ENCODE measurements at regions not wholly inside any gene's neighbourhood (a gene's known extent, or its start where the extent isn't known, plus 50 kb on each side); places are given as distances from the start of the nearest gene placed in this dataset.
"Not testable (repeated sequence)": the region's sequence is repeated elsewhere in the genome, so short reads cannot be mapped to it uniquely, and the experiment has no call there.

DNA sequence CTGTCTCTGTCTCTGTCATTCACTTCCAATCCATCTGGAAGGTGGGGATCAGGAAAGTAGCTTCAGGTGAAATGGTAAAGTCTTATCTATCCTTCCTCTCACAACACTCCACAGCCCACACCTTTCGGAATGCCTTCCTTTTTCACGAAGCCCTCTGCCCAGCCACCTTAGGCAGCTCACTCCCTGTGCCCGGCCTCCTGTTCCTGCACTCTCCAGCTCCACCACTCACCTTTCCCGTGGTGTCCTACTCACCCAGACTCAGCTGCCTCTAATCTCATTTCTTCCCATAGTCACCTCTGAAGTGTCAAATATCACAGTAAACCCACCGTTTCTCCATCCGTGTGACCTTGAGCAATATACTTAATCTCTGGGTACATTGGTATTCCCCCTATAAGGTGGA lies 100.9 kb upstream of the C7orf33 start:
- Mint-ChIP-seq H3K9me3 (peaks cover 0 to 10% (median 7%) of the 10 kb centered on the region in 7 donors), H3K4me1 (peaks cover 0 to 8% (median 4%) of the 10 kb centered on the region in 3 donors), H3K36me3 (no peaks in the 10 kb centered on the region), H3K27ac (peak overlapping the region in 2 of 6 donors; percentile 16 to 51), H3K4me3 (no peak overlapping the region), H3K27me3 (peaks cover 23 to 34% (median 30%) of the 10 kb centered on the region in 3 donors)
- no peak for ATAC-seq (ENCODE audit: low read depth in 2 of 2)
- DNase-seq: no peak

DNA sequence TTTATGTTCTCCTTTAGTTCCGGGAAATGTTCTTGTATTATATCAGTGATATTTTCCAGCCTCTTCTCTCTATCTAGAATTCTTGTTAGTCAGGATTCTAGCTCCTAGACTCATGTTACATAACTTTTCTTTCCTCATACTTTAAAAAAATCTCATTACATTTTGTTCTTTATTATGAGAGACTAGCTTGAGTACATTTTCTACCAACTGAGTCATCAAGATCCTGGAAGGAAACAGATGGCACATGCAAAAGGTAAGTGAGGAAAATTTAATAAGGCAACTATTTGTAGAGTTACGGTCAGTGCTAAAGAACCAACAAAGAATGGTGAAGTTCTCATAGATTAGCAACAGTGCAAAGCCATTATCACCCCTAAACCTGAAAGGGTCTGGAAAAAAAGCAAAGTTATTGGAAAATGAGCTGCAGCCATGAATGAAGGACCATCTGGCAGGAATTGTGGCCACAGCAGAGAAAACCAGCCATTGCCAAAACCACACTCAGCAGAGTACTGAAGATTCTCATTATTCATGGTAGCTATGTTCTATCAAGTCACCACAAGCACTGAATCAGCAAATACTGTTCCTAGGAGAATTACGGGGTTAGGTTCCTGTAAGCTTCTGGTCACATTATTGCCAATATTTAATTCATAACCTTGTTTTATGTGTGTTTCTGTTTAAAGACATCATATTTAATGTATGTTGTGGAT lies 98.3 kb upstream of the C7orf33 start:
- ATAC-seq (ENCODE audit: low read depth in 2 of 2): no peak
- Mint-ChIP-seq H3K9me3 (peaks cover 0 to 10% (median 7%) of the 10 kb centered on the region in 7 donors), H3K4me1 (peaks cover 0 to 7% (median 4%) of the 10 kb centered on the region in 3 donors), H3K27ac (no peak overlapping the region), H3K36me3 (no peaks in the 10 kb centered on the region), H3K4me3 (no peak overlapping the region), H3K27me3 (peaks cover 23 to 41% (median 38%) of the 10 kb centered on the region in 3 donors)
- DNase-seq: no peak

DNA sequence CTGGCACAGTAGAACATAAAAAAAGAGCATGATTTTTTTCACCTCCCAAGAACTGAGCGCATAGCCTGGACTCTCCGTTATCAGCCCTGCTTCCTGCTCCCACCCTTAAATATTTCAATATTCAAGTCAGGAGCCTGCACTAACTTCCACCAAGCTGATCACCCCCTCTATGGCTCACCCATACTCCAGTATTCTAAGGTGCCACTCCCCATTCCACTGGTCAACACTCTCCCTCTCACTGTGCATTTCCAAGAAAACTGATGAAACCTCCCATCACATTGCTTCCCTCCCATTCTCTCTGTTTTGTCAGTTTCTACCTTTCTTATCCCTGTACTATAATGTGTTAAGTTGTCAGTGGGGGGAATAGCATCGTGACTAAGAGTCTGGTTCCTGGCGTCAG lies 95.0 kb upstream of the C7orf33 start:
- Mint-ChIP-seq H3K4me1 (peaks cover 0 to 14% (median 4%) of the 10 kb centered on the region in 3 donors), H3K27ac (no peak overlapping the region), H3K4me3 (no peak overlapping the region), H3K36me3 (no peaks in the 10 kb centered on the region), H3K9me3 (peaks cover 0 to 10% (median 7%) of the 10 kb centered on the region in 7 donors), H3K27me3 (peaks cover 34 to 38% (median 36%) of the 10 kb centered on the region in 3 donors)
- ATAC-seq (ENCODE audit: low read depth in 2 of 2) (no peak), DNase-seq (no peak)

DNA sequence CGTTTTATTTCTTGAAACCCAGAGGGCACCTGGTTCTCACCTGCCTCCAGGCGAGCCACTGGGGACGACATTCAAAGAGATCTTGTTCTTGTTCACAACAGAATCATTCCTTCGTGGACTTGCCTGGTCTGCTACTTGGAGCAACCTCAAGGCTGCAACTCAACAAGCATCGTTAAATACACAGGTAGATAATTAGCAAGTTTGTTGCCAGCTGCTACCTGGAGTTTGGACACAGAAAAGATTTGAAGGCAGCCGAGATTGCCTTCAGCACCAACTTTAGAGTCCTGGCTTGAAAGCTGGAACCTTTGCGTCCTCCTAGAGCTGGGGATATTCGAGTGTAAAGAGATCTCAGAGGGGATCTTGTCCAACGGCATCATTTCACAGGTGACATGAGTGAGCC lies 89.6 kb upstream of the C7orf33 start:
- DNase-seq: no peak
- H3K27me3 Mint-ChIP-seq: peaks cover 13 to 19% (median 16%) of the 10 kb centered on the region in 3 donors
- peaks cover 4 to 18% (median 17%) of the 10 kb centered on the region in 3 donors for H3K4me1 Mint-ChIP-seq
- H3K27ac Mint-ChIP-seq: peak overlapping the region in 2 of 6 donors; percentile 51 to 58
- no peaks in the 10 kb centered on the region for H3K36me3 Mint-ChIP-seq
- H3K9me3 Mint-ChIP-seq: no peaks in the 10 kb centered on the region
- H3K4me3 Mint-ChIP-seq: peak overlapping the region in 3 of 8 donors; percentile 8 to 53 (median 42)
- ATAC-seq (ENCODE audit: low read depth in 2 of 2): no peak

DNA sequence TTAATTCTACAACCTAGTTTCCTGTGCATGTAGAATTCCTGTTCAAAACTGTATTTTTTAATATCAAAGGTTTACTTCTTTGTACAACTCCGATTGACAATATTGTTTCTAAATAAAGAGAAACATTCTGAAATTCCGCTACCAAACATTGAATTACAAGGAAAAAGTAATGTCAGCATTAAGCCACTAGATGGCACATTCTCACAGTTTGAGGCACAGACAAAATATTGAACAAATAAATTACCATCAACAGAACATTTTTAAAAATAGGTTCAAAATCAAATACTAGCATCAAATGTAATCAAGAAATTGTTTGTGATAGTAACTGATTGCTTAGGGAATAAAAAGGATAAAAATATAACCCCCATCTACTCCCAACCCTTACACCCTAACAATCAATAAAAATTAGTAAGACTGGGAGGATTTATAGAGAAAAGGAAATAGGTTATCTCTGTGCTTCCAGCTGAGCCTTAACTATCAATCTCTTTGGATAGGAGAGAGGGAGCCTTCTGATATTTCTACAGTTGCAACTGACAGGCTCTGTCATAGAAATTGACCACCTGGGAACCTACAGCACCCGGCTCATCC lies 86.6 kb upstream of the C7orf33 start:
- Mint-ChIP-seq H3K9me3 (no peaks in the 10 kb centered on the region), H3K36me3 (no peaks in the 10 kb centered on the region), H3K4me1 (peaks cover 7 to 25% (median 16%) of the 10 kb centered on the region in 3 donors), H3K27me3 (peaks cover 9 to 18% (median 10%) of the 10 kb centered on the region in 3 donors), H3K27ac (no peak overlapping the region), H3K4me3 (no peak overlapping the region)
- ATAC-seq (ENCODE audit: low read depth in 2 of 2): no peak
- peak; percentile 29 for DNase-seq

DNA sequence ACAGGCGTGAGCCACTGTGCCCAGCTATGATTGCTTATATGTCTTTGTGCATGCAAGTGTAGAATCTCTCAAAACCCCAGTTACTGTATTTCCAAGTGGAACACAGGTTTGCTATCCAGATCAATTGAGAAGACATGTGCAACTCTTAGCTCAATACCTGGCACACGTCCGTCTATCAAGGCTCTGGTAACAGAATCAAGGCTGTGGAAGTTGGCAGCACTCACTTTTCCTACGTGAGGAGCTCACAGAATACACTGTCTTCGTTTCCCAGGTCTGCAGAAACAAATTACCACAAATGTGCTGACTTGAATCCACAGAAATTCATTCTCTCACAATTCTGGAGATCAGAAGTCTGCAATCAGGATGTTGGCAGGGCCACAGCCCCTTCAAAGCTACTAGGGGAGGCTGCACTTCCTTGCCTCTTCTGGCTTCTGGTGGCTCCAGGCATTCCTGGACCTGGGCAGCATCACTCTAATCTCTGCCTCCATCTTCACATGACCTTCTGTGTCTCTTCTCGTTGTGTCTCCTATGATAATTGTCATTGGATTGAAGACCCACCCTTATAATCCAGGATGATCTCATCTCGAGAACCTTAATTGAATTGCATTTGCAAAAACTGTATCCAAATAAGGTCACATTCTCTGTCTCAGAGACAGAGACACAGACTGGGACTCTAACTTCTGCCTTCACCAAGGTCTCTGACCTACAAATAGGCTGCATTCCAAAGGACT lies 84.8 kb upstream of the C7orf33 start:
- no peak overlapping the region for H3K27ac Mint-ChIP-seq
- no peaks in the 10 kb centered on the region for H3K36me3 Mint-ChIP-seq
- no peaks in the 10 kb centered on the region for H3K9me3 Mint-ChIP-seq
- H3K27me3 Mint-ChIP-seq: peaks cover 0 to 10% (median 2%) of the 10 kb centered on the region in 3 donors
- ATAC-seq (ENCODE audit: low read depth in 2 of 2) (no peak), DNase-seq (no peak)
- H3K4me3 Mint-ChIP-seq: no peak overlapping the region
- peaks cover 7 to 25% (median 16%) of the 10 kb centered on the region in 3 donors for H3K4me1 Mint-ChIP-seq

DNA sequence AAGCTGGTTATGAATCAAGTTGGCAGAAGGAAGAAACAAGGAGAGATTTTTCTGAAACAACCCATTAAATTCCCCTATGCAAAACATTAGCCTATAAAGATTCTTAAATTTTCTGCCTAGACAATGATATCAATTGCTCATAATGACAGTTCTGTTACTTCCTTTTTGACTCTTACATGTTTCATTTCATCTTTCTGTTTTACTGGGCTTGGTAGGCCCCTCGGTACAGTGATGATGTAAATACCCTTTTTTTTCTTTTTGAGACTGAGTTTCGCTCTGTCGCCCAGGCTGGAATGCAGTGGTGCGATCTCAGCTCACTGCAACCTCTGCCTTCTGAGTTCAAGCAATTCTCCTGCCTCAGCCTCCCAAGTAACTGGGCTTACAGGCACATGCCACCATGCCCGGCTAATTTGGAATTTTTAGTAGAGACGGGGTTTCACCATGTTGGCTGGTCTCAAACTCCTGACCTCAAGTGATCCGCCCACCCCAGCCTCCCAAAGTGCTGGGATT lies 83.4 kb upstream of the C7orf33 start:
- Mint-ChIP-seq H3K4me3 (peak overlapping the region in 2 of 8 donors; percentile 41 to 69), H3K4me1 (peaks cover 3 to 16% (median 16%) of the 10 kb centered on the region in 3 donors), H3K27ac (peak overlapping the region in 4 of 6 donors; percentile 18 to 89 (median 48))
- peak; percentile 41 for DNase-seq
- not testable (repeated sequence) for H3K36me3 Mint-ChIP-seq, H3K27me3 Mint-ChIP-seq, H3K9me3 Mint-ChIP-seq
- ATAC-seq (ENCODE audit: low read depth in 2 of 2): peak; percentile 92 to 93

DNA sequence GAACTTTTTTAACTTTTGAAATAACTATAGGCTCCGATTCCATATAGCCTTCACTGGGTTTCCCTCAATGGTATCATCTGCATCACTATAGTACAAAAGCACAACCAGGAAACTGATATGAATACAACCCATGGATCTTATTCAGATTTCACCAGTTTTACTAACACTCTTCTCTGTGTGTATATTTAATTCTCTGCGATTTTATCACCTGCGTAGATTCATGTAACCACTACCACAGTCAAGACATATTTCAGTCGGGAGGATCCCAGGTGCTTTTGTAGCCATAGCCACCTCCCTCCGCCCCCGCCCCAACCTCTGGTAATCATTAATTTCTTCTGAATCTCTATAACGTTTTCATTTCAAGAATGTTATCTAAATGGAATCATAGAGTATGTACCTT lies 82.8 kb upstream of the C7orf33 start:
- H3K4me1 Mint-ChIP-seq: peaks cover 3 to 16% (median 16%) of the 10 kb centered on the region in 3 donors
- H3K27ac Mint-ChIP-seq: peak overlapping the region in 1 of 6 donors; percentile 42
- peak overlapping the region in 1 of 8 donors; percentile 69 for H3K4me3 Mint-ChIP-seq
- ATAC-seq (ENCODE audit: low read depth in 2 of 2): no peak
- no peaks in the 10 kb centered on the region for H3K9me3 Mint-ChIP-seq
- DNase-seq: no peak
- H3K36me3 Mint-ChIP-seq: no peaks in the 10 kb centered on the region
- peaks cover 0 to 5% (median 0%) of the 10 kb centered on the region in 3 donors for H3K27me3 Mint-ChIP-seq

DNA sequence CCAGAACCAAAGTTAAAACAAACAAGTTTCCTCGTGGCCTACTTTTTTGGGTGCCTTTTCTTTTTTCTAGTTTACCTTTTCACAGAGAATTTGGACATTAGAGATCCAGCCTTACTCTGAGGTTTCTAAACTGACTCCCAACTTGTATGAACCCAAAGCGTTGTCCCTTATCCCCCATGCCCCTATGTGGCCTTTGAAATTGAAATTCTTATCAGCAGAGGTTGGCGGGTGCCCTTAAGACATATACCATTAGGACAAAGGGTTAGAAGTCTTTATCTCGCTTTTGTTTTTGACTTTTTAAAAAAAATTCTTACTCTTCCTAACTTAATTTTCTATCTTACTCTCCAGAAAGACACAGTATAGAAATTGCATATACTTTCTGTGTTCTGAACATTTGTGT lies 76.3 kb upstream of the C7orf33 start:
- Mint-ChIP-seq H3K4me1 (peaks cover 0 to under 1% (median 0%) of the 10 kb centered on the region in 3 donors), H3K36me3 (no peaks in the 10 kb centered on the region), H3K9me3 (peaks cover 0 to 5% (median 0%) of the 10 kb centered on the region in 7 donors), H3K27me3 (peaks cover 0 to 39% (median 8%) of the 10 kb centered on the region in 3 donors), H3K27ac (no peak overlapping the region), H3K4me3 (no peak overlapping the region)
- ATAC-seq (ENCODE audit: low read depth in 2 of 2) (no peak), DNase-seq (no peak)

DNA sequence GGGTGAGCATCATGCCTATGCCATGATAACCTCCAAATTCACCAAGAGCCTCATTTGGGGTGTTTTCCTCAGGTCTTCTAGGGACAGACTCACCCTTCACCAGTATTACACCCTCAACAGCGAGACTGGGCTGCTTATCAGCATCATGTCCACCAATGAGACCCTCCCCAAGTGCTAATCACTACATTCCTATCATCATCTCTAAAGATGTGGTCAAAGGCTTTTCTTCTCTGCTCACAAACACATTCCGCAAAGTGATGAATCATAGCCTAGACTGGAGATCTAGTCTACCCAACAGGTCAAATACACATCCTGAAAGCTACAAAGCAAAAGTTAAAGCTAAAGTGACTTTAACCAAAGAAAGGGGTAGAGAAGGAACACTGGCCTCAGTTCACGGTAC lies 75.3 kb upstream of the C7orf33 start:
- no peak for DNase-seq
- ATAC-seq (ENCODE audit: low read depth in 2 of 2): no peak
- Mint-ChIP-seq H3K27me3 (peaks cover 2 to 49% (median 13%) of the 10 kb centered on the region in 3 donors), H3K4me1 (peaks cover 0 to 8% (median 3%) of the 10 kb centered on the region in 3 donors), H3K4me3 (no peak overlapping the region), H3K9me3 (peaks cover 0 to 5% (median 0%) of the 10 kb centered on the region in 7 donors), H3K27ac (no peak overlapping the region), H3K36me3 (no peaks in the 10 kb centered on the region)

DNA sequence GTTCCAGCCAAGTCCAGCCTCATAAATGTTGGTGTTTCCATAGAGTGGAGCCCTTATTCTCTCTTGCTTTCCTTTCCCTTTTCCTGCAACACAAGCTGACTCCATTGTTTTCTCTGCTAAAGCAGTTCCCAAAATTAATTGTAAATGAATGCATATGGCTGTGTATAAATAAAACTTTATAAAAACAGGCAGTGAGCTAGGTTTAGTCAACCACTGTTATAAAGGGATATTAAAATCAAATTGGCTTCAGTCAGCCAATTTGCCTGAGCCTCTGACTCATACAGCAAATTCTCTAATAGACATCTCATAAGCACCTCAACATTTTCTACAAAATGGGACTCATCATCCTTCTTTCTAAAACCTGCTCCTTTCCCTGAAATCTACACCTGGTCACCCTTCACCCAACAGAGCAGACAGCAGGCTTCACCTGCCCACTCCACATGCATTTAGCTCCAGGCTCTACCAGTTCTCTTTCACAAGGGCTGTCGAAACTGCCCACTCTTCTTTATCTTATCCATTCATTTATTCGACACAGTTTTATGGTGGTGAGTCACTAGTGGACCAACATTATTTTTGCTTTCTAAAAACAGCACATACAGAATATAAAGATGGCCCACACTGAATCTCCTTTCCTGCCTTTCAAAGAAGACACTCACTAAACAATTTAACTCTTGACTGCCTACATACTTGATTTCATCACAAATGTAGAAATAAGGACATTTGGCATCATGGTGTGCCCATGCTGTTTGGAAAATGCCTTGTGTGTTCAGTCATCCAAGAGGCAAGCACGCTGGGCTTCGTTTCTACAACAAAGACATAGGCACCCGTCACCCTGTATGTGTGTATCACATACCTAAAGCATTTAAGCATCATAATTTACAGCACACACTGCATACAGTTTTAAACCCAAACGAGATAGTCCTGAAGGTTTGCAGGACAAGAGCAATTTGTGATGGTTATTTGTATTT lies 74.6 kb upstream of the C7orf33 start:
- H3K4me3 Mint-ChIP-seq: no peak overlapping the region
- H3K36me3 Mint-ChIP-seq: no peaks in the 10 kb centered on the region

DNA sequence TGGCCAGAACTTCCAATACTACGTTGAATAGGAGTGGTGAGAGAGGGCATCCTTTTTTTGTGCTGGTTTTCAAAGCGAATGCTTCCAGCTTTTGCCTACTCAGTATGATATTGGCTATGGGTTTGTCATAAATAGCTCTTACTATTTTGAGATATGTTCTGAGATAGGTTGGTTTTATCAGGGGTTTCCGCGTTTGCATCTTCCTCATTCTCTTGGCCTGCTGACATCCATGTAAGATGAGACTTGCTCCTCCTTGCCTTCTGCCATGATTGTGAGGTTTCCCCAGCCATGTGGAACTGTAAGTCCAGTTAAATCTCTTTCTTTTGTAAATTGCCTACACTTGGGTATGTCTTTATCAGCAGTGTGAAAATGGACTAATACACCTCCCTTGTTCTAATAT lies 71.2 kb upstream of the C7orf33 start:
- not testable (repeated sequence) for H3K4me1 Mint-ChIP-seq; DNase-seq; H3K36me3 Mint-ChIP-seq; ATAC-seq (ENCODE audit: low read depth in 2 of 2); H3K4me3 Mint-ChIP-seq; H3K9me3 Mint-ChIP-seq
- Mint-ChIP-seq H3K27me3 (peaks cover 9 to 66% (median 40%) of the 10 kb centered on the region in 3 donors), H3K27ac (peak overlapping the region in 1 of 6 donors; percentile 0)

More for the DNA sequence above, 74.6 kb upstream of the C7orf33 start:
- no peak for DNase-seq
- H3K27me3 Mint-ChIP-seq: peaks cover 5 to 55% (median 17%) of the 10 kb centered on the region in 3 donors
- ATAC-seq (ENCODE audit: low read depth in 2 of 2): no peak
- peaks cover 0 to 8% (median 3%) of the 10 kb centered on the region in 3 donors for H3K4me1 Mint-ChIP-seq
- H3K27ac Mint-ChIP-seq: peak overlapping the region in 1 of 6 donors; percentile 75
- H3K9me3 Mint-ChIP-seq: peaks cover 0 to 5% (median 0%) of the 10 kb centered on the region in 7 donors
